NB4 (cell line): ENCODE measurements at regions not wholly inside any gene's neighbourhood (a gene's known extent, or its start where the extent isn't known, plus 50 kb on each side); places are given as distances from the start of the nearest gene placed in this dataset.

Experiments used
- DNase-seq: peaks from one replicate; pipeline ENCODE4 v3.0.0; 2010; ENCODE audit warnings: low read depth
- H3K4me3 ChIP-seq: one replicate; pipeline ENCODE4 v1.5.1; 2011; ENCODE audit warnings: mild to moderate bottlenecking, low read depth, low read length, moderate library complexity
- CTCF ChIP-seq: IDR thresholded peaks from one replicate; pipeline ENCODE4 v1.5.1; 2012; ENCODE audit warnings: low read depth, low read length
- MAX ChIP-seq: IDR thresholded peaks from 2 replicates; pipeline ENCODE4 v1.6.1; 2011; ENCODE audit warnings: low read depth, low read length
- MYC ChIP-seq: IDR thresholded peaks from 2 replicates; pipeline ENCODE4 v1.6.1; 2011; ENCODE audit warnings: low read depth, low read length
- POLR2A ChIP-seq: IDR thresholded peaks from 2 replicates; pipeline ENCODE4 v1.6.1; 2011; ENCODE audit warnings: mild to moderate bottlenecking; ENCODE audit not compliant: insufficient read length; ENCODE audit errors: extremely low read depth

- TF ChIP-seq CTCF: no peak
- no peak for TF ChIP-seq POLR2A
- no peak for TF ChIP-seq MYC
- H3K4me3 ChIP-seq: no peak overlapping the region
- no peak for DNase-seq
These were observed 1373.9 kb upstream of the CELF2 start for GRCh38 chr10:9643782-9644181.

- H3K4me3 ChIP-seq: no peak overlapping the region
- no peak for TF ChIP-seq CTCF
- TF ChIP-seq POLR2A: no peak
- no peak for TF ChIP-seq MYC
- no peak for TF ChIP-seq MAX
- DNase-seq: no peak
These were observed 1372.3 kb upstream of the CELF2 start for GRCh38 chr10:9645404-9645803.

- no peak overlapping the region for H3K4me3 ChIP-seq
- no peak for DNase-seq
- TF ChIP-seq CTCF: no peak
- no peak for TF ChIP-seq MAX
- TF ChIP-seq MYC: no peak
- TF ChIP-seq POLR2A: no peak
These were observed 1371.6 kb upstream of the CELF2 start for GRCh38 chr10:9645928-9646600.

- H3K4me3 ChIP-seq: no peak overlapping the region
- no peak for TF ChIP-seq CTCF
- no peak for TF ChIP-seq MAX
- no peak for TF ChIP-seq MYC
- DNase-seq: no peak
These were observed 1363.4 kb upstream of the CELF2 start for GRCh38 chr10:9654261-9654660.

GRCh38 chr10:9656386-9656785 is 1361.3 kb upstream of the CELF2 start:
- no peak for DNase-seq
- TF ChIP-seq MAX: no peak
- TF ChIP-seq MYC: no peak
- TF ChIP-seq CTCF: no peak
- no peak for TF ChIP-seq POLR2A
- no peak overlapping the region for H3K4me3 ChIP-seq

GRCh38 chr10:9656996-9657395 is 1360.7 kb upstream of the CELF2 start:
- TF ChIP-seq MAX (no peak), POLR2A (no peak), CTCF (no peak), MYC (no peak)

More at GRCh38 chr10:9656996-9657395, 1360.7 kb upstream of the CELF2 start:
- H3K4me3 ChIP-seq: no peak overlapping the region
- DNase-seq: no peak
